NCI-H128 (cell line): ENCODE measurements at regions not wholly inside any gene's neighbourhood (a gene's known extent, or its start where the extent isn't known, plus 50 kb on each side); places are given as distances from the start of the nearest gene placed in this dataset.

ENCODE experiments used
- DNase-seq: peaks from one replicate; lab custom pipeline; 2025; ENCODE audit not compliant: unreplicated experiment; lab: John Stamatoyannopoulos, UW

DNA sequence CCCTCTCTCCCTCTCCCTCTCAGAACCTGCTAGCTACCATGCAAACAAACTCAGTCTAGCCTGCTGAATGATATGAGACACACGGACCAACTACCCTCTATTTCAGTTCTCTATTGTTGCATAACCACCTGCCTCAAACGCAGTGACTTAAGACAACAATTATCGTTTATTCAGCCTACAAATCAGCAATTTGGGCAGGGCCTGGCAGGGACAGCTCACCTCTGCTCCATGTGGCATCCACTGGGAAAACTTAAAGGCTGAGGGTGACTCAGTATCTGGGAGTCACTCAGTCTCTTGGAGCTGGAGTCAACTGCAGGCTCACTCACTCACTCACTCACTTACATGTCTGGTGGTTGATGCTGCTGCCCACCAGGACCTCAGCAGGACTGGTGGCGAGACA lies 121.3 kb downstream of the SEC16B start:
- no peak for DNase-seq

GRCh38 chr1:177847843-177848242 lies 122.0 kb downstream of the SEC16B start:
- no peak for DNase-seq

- no peak for DNase-seq
Observed at GRCh38 chr1:177838907-177839485, 130.9 kb downstream of the SEC16B start.

GRCh38 chr1:177833631-177834030 lies 136.2 kb downstream of the SEC16B start:
- DNase-seq: no peak

- DNase-seq: no peak
Observed at GRCh38 chr1:177830531-177831135, 139.2 kb downstream of the SEC16B start.

DNA sequence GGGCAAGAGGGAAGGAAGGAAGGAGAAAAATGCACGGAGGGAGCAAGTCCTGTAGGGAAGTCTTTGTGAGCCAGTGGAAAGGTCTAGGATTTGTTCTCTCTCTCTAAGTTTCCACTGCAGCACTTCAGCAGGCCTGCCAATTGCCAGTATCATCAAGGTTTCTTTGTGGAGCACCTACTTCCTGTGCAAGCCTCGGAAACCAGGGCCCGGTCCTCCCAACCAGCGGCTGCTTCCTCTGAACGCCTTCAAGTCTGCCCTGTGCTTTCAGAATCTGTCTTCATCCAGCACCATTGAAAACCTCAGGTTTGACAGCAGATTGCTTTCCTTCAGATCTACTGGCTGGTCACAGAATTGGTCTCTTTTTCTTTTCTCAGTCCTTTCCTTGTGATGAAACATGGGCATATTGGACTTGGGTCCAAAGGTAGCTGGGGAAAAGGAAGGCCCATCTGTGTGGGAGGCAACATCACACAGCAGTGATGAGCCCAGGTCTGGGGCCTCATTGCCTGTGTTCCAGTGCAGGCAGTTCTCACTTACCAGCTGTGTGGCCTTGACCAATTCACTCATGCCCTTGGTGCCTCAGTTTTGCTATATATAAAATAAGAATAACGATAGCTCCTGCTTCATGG lies 144.5 kb downstream of the SEC16B start:
- DNase-seq: no peak

DNA sequence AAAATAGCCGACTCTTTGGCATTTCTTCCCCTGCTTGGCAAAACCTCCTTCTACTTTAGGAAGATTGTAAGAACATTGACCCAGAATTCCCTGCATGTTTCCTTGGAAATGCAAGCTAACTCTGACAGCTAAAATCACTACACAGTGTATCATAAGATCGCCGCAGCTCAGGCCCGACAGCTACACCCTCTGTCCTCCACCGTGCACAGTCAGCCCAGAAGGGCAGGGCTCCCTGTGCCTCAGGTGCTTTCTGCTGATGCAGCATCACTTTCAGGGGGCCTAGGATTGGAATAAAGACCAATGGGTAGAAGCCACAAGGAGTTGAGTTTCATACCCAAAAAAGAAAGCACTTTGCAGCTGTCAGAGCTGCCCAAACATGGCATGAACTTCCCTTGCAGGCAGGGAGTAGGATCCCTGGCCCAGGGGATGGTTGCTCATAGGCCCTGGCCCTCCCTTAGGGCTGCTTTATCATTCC lies 145.3 kb downstream of the SEC16B start:
- no peak for DNase-seq

DNA sequence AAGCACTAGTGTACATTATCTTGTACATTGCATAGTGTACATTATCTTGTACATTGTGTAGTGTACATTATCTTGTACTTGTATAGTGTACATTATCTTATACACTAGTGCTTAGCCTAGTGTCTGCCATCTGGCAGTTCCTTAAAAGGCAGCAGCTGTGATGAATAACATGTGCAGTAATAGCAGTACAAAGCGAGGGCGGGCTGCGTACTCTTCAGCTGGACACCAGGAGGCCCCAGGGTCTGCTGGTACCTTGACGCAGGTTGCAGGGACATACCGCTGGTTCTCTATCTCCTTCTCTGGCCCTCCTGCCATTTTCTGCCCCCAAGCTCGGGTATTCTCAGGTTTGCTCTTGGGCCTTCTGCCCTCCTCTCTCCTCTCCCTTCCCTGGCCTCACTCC lies 149.6 kb downstream of the SEC16B start:
- DNase-seq: no peak

DNA sequence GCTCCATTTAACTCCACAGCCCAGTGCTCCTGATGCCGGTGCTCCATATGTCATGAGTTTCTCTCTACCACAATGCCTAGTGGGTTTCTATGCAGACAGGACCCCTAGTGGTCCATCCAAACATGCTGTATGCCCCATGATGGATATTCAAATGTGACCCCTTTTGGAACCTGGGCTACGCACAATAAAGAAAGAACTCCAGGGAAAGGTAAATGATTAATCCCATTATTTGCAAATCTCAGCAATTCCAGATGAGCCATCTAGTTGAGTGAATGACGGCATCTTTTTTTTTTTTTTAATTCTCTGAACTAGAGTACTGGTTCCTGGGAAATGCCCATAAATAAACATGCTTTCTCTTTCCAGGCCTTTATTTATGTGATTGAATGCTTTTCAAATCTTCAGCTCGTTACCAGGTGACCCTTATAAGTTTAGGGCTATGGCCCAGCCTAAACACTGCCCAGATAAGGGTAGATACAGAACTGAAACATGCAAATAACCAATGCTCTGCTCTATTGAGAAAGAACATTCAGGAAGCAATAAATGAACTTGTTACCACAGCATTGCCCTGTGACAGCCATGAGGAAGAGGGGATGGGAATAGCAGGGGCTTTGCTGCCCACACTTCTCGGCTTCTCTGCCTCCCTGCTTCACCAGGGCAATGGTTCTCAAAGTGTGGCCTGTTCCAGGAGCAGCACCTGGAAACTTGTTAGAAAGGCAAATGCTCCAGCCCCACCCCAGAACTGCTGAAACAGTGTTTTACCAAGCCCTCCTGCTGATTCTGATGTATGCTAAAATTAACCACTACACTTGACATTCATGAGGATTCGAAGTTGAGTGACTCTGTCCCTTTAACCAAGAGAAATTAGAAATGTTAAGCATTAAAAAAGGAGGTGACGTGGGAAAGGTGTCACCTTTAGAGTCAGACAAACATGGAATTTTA lies 151.7 kb downstream of the SEC16B start:
- DNase-seq: no peak

- no peak for DNase-seq
Observed at GRCh38 chr1:177812650-177813049, 157.2 kb downstream of the SEC16B start.

- no peak for DNase-seq
Observed at GRCh38 chr1:177812144-177812543, 157.7 kb downstream of the SEC16B start.

DNA sequence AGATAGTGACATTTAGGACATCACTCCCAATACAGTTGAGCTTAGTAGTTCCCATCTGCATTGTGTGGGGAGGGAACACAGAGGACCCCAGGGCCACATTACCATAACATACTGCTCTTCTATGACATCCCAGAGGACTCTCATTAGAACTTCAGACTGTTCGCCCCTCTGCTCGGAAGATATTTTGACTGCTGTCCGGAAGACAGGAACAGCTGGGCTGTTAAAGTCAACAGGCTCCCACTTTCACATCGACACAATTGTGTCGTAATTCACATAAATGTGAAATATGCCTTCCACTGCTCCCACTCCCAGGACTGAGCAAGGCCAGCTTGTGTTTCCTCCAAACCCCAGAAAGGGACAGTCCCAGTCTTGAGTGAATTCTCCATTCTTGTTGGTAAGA lies 158.4 kb downstream of the SEC16B start:
- no peak for DNase-seq

- peak; percentile 16 for DNase-seq
Observed at GRCh38 chr1:177809819-177810218, 160.0 kb downstream of the SEC16B start.

DNA sequence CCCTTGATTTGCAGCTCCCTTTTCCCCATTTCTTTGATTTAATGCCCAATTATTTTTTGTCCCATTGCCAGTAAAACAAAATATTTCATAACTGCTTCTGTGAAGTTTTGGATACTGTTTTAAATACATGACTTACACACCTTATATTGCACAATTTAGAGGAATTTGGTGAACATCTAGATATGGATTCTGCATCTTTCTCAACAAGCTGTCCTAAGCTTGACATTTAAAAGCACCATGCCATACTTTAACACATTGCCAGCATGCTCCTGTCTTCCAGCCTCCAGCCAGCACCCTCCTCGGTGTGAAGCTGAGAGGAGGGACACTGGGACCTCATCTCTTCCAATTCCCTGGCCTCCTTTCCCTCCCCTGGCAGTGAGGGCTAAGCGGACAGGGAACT lies 167.6 kb downstream of the SEC16B start:
- DNase-seq: no peak

GRCh38 chr1:177801790-177802189 lies 168.1 kb downstream of the SEC16B start:
- DNase-seq: no peak

GRCh38 chr1:177800400-177801088 lies 169.3 kb downstream of the SEC16B start:
- no peak for DNase-seq

GRCh38 chr1:177799746-177800145 lies 170.1 kb downstream of the SEC16B start:
- no peak for DNase-seq

- DNase-seq: no peak
Observed at GRCh38 chr1:177798614-177799013, 171.2 kb downstream of the SEC16B start.

DNA sequence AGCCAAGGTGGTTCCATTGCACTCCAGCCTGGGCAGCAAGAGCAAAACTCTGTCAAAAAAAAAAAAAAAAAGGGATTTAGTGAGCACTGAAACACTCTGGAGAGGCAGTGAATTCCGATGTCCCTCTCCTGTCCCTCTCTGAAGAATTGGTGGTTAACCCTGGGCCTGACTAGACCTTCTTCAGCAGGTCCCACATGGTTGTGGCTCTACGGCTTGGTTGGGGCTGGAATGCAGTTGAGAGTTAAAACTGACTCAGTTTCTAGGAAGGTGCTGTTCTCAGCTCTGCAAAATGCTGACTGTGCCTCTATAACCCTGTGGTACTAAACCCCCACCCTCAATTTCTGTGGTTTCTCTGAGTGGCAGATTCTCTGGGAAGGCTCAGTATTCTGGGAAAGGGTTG lies 173.3 kb downstream of the SEC16B start:
- DNase-seq: no peak

DNA sequence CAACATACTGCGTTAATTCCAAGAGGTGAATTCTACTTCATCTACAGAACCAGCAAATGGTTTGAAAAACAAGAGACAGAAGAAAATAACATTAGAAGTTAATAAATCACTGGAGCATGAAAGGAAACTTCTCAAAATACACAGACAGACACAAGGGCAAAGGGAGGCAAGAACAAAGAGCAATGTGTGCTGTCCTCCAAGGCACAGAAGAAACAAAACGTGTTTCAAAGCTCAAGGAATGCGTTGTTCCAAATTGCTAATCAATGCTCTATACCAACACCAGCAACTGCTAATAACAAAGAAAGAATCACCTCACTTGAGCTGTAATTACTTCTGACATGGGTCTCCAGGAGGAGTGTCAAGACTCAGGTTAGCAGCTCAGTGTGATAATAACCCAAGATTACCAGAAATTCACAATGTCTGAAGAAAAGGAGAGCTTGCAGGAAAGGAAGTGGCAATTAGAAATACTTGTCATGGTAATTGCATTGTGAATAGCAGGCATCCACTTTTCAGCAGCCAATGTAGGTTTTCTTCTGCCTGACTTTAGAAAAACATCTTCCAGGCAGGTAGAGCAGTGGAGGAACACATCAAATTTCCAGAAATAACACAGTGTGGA lies 175.4 kb downstream of the SEC16B start:
- DNase-seq: no peak

DNA sequence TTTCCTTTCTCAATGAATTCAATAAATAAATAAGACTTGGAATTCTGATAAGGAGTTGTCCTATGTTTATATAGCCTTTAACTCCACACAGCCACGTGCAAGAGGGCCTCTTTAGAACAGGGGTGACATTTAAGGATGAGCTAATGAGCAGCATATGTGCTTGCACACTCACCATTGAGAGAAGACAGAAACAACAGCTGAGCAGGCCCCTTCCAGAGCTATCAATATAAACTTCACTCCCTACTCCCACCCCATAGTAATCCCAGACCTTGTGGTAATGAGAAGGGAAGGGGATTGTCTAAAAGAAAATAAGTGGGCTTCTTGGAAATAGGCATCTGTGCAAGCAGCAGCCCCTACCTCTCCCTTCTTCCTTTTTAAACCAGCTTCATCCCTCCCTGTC lies 176.0 kb downstream of the SEC16B start:
- no peak for DNase-seq
